Esophagus mucosa (tissue), 1 donor: ENCODE measurements at regions not wholly inside any gene's neighbourhood (a gene's known extent, or its start where the extent isn't known, plus 50 kb on each side); places are given as distances from the start of the nearest gene placed in this dataset.
"Not testable (repeated sequence)": the region's sequence is repeated elsewhere in the genome, so short reads cannot be mapped to it uniquely, and the experiment has no call there.

ENCODE experiments used
- ATAC-seq: fragments of 200-7000 bp; cut with Tn5 transposase; one replicate; pipeline ENCODE4 v1.9.1; 2020
- donor health status: DM: yes; HTN: yes; CAD: no.

DNA sequence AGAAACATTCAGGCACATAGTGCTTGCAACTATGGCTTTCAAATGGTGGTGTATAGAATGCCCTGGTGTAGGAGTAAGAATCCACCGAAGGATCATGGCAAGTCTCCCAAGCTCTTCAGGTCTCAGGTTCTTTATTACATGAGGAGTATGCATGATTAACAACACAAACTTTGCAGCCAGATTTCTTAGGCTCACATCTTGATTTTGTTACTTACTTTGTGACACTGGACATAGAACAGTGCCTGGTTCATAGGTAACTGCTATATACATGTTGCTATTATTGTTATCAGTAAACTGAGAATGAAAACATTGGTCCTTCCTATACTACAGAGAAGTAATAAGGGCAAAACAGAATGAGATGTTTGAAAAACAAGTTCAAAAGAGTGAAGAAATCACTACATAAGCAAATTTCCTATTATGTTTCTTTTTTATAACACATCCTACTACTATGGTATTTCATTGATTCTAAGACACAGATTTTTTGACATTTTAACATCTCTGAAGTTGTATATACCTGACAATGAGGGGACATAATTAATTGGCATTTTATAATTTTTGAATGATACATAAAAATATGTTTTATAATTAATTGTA lies 284.9 kb downstream of the C1D start:
- no peak for ATAC-seq

DNA sequence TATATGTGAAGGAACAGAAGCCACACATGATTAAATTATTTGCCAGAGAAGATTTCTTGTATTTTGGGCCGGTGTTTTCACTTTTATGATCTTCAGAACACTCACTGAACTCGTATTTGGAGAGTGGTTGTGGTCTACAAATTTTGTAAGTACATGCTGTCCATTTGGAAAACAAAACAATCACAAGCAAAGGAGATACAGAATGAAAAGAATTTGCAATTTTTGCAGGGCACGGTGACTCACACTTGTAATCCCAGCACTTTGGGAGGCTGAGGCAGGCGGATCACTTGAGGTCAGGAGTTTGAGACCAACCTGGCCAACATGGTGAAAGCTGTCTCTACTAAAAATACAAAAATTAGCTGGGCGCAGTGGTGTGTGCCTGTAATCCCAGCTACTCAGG lies 282.0 kb downstream of the C1D start:
- ATAC-seq = not testable (repeated sequence)

DNA sequence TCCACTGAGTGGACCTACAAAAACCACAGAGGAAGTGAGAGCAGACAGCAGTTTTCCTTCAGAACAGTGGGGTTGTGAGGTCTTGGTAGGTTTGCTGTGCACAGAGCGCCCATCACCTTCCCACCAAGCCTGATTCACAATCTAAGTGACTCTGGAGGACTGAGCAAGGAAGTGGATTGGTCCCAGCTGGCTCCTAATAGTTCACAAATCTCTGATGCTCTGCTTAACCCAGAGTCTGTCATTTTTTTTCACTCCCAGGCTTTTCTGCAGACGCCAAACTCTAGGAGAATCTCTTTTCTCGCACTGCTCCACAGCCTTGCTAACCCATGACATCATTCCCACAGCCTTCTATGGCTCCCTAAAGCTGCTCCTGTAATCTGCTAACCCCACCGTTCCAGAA lies 280.4 kb downstream of the C1D start:
- ATAC-seq = no peak

DNA sequence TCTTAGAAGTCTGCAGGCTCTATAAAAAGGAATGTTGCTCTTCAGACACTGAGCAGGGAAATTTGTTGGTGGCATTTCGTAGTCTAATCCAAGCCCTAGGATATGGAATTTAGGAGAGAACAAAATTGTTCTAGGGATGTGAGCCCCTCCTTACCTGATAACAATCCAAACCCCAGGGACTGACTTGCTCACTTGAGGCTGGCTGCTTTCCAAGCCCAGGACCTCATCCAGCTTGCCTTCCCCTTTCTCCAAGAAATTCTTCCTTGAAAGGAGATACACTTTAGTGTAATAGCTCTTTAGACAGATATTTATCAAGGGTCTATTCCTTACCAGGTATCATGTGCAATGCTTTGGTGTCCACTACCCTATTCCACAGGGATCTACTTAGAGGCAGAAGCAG lies 279.8 kb downstream of the C1D start:
- ATAC-seq = no peak

DNA sequence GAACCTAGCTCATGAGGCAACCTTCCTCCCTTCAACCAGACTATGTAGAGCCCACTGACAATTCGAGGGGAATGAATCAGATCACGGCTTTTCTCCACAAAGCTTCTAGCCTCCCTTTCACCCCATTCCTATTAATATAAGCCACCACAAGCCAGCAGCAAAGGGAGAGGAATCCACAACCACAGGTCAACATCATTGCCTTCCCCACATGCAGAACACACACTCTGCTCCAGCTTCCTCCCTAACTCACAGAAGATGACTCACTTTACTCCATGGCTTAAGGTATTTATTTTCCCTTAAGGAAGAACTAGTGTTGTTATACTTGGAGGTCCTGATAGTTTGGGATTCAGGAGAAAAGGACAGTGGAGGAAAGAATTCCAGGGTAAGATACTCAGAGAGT lies 272.2 kb downstream of the C1D start:
- ATAC-seq = no peak

DNA sequence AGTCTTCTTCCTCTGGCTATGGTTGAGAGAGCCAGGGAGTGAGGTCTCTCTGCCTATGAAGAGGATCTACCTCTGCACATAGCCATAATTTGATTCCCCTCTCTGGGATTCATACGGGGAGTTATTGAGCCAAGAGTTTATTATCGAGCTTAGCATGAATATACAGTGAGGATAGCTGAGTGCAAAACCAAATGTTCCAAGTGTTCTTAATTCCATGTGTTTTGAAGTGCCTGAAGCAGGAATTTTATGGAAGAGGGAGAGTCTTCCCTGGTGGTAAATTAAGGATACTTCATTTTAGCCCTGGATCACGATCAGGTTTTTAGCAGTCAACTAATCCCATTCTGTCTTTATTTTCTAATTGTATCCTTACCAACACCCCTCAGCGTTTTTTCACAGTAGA lies 270.6 kb downstream of the C1D start:
- no peak for ATAC-seq

DNA sequence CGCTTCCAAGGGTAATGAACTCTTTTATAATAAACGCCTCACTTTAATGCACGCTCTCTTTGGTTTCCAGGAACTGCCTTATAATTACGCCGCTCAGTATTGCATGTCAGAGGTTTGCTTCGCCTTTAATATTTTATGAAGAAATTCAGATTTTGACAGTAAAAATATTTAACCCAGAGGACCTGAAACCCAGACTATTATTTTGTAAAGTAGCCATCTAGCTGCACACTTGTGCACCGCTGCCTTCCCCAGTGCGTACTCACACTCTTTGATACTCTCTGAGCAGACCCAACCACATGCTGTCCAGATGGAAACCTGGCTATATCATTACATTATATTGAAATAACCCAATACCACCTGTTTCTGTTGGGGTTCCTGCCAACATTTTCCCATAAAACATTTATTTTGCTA lies 270.1 kb downstream of the C1D start:
- ATAC-seq = no peak

DNA sequence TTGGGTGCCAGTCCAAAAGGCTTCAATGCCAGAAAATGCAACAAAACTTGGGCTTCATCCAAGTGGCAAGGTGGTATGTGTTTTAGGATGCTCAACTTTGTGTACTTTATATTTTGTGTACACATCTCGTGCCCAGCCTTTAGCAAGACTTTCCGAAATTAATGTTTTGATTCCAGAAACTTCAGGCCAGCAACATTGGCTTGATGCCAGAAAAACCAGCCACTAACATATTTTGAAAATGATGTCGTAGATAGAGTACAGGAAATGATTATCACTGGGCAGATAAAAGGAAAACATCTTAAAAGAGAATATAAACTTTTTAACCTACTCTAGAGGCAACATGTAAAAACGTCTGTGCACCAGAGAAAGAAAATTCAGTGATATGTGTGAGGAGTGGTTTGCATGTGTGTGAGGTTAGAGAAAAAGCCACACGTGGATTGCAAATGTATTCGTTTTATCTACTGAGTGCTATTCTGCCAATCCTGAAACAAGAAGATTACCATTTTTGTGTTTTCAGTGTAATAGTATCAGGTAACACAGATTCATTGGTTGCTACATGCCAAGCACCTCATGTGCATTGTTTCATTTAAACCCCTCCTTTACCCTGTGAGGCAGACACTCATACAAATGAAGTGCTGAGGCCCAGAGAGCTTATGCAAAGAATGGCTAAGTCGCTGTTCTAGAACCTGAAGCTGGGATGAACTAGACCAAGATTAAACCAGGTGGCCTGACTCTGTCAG lies 264.8 kb downstream of the C1D start:
- ATAC-seq = no peak

DNA sequence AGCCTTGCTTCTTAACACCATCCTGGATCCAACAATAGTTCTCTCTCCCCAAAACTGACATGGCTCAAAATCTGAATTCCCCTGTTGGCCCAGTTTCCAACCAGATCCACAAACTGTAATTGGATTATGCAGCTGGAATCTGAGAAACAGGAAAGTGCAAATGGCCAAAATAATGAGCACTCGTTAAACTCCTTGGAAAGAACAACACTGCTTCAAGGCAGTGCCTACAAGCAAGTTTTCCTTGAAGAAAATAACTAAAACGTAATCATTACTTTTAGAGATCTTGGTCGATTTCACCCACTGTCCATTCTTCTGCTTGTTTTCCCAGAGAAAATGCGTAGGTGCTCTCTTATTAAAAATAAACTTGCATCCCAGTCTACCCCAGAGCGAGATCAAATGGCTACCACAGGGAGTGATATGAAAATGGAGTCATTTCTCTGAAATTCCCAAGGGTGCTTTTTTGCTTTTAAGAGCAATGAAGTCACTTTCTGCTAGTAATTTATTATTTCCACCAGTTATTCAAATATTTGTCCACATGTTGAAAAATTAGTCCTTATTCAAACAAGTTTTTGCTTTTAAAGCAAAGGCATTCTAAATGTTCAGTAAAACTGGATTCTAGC lies 264.2 kb downstream of the C1D start:
- no peak for ATAC-seq

DNA sequence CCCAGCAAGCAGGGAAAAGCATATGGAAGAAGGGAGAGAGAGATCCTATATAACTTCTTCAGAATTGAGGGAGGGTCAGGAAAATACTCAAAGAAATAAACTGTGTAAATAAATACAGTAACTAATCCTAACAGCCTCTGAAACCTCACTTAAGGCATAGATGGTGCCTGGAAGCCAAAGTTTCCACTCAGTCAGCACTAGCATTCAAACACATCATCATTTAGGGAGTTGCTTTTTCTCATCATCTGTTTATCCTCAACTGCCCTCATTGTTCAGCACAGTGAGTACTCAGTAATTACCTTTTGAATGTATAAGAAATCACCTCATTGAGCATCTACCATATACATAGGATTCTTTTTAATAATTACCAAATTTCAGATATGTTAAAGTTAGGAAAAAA lies 262.9 kb downstream of the C1D start:
- ATAC-seq = no peak

DNA sequence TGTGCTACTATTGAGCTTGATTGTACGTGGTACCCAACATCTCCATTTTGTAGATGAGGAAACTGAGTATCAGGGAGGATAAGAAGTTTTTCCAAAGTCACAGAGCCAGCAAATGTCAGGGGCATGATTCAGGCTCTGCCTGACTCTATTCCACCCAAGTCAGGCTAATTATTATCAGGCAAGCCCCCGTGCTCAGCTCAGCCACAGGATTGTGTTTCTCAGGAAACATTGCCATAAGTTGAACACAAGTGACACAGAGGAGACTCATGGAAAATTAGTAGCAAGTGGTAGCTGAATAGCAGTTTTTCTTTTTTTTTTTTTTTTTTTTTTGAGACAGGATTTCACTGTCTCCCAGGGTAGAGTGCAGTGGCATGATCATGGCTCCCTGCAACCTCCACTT lies 260.5 kb downstream of the C1D start:
- ATAC-seq = no peak

DNA sequence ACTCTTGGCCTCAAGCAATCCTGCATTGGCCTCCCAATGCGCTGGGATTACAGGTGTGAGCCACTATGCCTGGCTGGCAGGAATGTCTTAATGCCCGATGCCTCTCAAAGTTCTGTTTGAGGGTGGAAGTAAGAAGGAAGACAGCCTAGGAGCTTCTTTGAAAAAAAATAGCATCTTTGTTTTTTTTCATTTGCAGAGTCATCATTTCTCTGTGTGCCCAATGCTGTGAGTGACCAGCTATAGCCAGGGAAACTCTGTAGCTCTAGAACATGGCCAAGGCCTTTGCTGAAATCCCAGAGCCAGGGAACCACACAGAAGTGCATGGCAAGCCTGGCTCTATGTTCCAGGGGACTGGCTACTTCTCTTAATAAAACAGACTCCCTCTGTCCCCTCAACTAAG lies 260.0 kb downstream of the C1D start:
- no peak for ATAC-seq

DNA sequence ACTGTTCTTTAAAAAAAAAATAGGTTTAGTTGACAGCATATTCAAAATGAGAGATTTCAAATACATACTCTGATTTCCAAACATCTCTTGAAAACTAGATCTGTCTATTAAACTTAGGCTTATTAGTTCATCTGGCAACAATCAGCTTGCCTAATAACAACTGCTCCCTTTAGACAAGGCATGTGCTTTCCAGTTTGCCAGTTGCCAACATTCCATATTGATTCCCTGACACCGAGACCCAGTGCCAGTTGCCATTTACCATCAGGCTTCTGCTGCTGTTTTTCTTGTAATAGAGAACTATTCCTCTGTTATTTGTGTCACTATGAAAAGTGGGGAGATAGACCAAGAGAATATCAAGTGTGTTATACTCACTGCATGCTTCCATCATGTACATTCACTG lies 256.0 kb downstream of the C1D start:
- ATAC-seq = no peak

DNA sequence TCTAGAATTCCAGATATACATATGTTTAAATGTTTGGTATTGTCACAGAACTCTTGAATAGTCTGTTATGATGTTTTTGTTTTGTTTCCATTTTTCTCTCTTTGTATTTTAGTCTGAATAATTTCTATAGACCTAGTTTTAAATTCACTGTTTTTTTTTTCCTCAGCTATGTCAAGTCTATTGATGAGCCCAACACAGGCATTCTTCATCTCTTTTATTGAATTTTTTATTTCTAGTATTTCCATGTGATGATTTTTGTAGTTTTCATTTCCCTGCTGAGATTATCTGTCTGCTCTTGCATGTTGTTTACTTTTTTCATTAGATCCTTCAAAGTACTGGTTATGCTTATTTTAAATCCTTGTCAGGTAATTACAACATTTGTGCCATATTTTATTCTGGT lies 254.7 kb downstream of the C1D start:
- ATAC-seq = no peak

DNA sequence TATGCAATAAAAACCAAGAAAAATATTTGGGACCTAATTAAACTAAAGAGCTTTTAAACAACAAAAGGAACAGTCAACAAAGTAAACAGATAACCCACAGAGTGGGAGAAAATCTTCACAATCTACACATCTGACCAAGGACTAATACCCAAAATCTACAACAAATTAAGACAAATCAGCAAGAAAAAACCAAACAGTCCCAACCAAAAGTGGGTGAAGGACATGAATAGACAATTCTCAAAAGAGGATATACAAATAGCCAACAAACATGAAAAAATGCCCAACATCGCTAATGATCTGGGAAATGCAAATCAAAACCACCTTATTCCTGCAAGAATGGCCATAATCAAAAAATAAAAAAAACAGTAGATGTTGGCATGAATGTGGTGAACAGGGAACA lies 250.1 kb downstream of the C1D start:
- no peak for ATAC-seq

DNA sequence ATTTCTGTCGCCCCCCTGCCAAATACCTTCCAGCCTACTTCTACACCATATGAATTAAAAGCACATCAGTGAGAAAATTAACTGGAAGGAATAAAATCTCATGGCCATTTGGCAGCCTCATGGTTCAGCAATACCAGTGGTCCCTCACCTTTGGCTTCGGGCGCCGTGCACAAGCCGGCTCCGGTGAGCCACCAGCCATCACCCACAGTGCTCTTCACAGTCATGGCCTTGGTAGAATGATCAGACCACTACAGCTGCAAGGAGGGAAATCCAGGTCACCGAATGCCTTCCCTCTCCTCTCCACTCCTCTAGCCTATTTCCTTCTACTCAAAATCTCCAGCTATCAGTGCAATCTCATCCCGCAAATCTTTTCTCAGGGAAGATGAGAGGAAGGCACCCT lies 239.1 kb downstream of the C1D start:
- ATAC-seq = no peak

DNA sequence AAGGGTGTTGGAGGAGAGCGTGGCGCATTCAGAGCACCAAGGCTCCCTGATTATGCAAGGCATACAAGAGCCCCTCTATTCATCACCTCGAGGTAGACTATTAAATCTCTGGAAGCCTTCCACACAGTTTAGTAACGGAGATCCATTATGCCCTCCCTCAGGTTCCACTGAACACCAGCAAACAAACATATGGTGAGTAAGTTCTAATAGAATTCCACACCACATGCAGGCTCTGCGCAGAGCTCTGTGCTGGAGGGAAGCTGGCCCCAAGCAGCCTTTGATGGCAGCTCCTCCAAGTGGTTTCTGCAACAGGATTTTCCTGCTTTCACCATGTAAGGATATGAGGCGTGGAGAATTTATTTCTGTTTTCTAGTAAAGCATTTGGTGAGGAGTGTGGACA lies 238.6 kb downstream of the C1D start:
- ATAC-seq = no peak

DNA sequence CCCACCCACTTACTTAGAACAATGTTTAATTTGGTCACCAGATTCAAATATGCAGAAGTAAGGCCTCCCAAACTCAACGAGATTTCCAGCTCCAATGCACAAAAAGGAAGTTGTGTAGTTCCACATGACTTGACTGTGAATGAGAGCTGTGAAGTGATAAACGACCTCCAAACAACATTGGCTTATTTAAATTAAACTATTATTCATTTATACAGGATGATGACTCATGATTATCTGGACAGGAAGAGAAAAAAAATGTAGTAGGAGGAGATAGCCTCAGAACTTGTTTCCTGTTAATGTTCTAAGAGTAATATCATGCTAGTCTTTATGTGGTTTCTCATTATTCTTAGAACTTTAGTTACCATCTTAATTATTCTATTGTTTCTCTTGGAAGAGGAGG lies 237.3 kb downstream of the C1D start:
- no peak for ATAC-seq

DNA sequence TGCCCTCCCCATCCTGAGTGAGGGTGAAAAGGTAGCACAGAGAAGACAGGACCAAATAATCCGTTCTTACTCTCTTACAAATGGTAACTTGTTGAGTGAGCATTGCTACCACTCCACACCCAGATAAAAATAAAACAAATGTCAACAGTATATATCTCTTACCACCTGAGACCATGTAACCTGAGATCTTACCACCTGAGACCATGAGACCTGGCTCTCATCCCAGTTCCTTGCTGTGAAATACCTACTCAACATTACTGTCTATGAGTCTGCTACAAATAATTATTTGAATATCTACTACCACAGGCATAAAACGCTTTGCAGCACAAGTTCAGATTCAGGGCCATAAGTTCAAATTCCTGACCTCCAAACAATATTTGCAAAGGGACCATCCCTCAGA lies 234.7 kb downstream of the C1D start:
- ATAC-seq = no peak

DNA sequence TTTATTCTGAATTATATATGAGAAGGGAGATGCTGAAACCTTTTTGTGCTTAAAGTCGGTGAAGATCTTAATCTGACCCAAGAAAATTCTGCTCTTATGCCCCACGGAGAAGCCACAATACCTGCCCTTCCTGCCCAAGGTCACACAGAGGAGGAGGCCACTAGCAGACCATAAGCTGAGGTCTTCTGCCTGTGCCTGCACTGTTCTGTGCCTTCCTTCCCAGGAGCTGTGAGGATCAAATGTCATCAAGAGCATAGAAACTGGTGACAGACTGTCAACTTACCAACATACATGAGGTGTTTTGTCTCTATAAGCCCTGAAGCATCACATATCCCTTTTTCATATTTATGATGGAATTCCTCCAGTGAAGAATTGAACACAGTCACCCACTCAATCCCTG lies 233.3 kb downstream of the C1D start:
- no peak for ATAC-seq

DNA sequence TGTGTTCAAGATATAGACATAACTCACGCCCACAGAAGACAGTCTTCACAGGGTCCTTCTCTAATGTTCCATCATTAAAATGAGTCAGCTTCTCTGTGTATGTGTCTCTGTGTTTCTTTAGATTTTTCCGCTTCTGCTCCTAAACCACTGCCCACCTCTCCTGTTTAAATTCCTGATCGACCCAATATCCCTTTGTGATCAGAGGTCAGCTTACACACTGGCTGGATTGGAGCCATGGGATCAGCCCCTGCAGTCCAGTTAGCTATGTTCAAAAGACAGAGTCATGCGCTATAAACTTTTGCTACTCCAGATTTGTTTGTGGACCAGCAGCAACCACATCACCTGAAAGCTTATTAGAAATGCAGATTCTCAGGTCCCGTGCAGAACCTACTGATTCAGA lies 229.2 kb downstream of the C1D start:
- ATAC-seq = no peak

DNA sequence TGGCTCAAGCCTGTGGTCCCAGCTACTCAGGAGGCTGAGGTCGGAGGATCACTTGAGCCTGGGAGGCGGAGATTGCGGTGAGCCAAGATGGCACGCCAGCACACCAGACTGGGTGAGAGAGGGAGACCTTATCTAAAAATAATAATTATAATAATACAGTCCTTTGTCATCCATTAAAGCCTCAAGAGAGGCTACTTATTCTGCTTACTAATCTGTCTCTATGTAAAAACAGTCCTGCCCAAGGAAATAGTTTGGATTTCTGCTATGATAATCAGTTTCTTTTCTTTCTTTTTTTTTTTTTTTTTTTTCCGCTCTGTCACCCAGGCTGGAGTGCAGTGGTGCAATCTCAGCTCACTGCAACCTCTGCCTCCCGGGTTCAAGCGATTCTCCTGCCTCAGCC lies 228.3 kb downstream of the C1D start:
- no peak for ATAC-seq

DNA sequence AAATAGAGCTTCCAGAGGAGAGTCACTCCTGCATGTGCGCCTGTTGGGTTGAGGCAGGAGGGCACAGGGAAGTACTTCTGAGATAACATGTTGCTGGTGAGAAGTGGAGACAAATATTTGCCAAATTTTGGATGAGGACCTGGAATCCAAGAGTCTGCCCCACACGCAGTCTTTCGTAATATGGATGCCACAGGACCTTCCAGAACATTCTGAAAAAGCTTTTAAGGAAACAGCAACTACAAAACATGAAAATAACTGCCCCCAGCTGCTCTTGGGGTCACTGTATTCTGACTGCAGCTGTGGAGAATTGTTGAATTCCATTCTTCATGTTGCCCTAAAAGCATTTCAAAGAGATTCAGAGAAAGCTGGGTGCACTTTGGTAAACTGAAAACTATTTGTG lies 227.5 kb downstream of the C1D start:
- ATAC-seq = no peak

DNA sequence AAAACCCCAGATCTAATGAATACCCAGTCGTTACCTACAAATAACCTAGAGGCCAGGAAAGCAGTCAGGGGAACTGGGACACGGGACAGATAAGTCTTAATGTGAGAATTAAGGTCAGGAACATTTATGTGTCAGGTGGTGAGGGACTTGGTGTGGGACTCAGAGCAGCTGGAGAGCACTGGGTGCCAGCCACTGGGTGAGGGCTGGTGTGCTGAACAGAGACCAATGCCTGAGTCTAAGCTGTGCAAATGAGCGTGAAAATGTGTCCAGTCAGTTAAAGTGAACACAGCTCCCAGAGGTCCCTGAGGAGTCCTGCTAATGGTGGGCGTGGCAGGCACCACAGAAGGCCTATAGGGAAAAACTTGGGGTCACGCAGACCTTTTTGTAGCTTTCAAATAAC lies 225.9 kb downstream of the C1D start:
- no peak for ATAC-seq

DNA sequence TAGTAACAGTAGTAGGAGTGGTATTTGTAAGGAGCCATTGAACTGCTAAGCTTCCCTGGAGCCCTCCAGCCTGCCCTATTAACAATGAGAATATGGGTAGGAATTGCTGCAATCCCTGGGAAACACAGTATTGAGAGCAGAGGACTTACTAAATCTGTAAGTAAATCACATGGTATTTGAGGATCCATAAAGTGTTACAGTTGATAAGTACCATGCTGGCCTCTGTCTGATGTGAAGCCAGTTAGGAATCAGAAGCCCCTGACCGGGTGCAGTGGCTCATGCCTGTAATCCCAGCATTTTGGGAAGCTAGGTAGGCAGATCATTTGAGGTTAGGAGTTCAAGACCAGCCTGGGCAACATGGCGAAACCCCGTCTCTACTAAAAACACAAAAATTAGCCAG lies 224.6 kb downstream of the C1D start:
- no peak for ATAC-seq
